HL-60 (cell line): ENCODE measurements at regions not wholly inside any gene's neighbourhood (a gene's known extent, or its start where the extent isn't known, plus 50 kb on each side); places are given as distances from the start of the nearest gene placed in this dataset.

Experiments used
- GABPA ChIP-seq: IDR thresholded peaks from 2 replicates; pipeline ENCODE4 v1.6.1; 2012; ENCODE audit warnings: low read depth
- POLR2AphosphoS5 ChIP-seq: IDR thresholded peaks from 2 replicates; pipeline ENCODE4 v1.6.1; 2012; ENCODE audit warnings: low read depth
- SPI1 ChIP-seq: IDR thresholded peaks from 2 replicates; pipeline ENCODE4 v1.6.1; 2012; ENCODE audit warnings: low read depth, mild to moderate bottlenecking, borderline replicate concordance
- TF ChIP-seq, protein P1 (sequence below): IDR thresholded peaks from one replicate; pipeline ENCODE4 v1.5.1; 2011; ENCODE audit warnings: low read length, control low read depth, inconsistent platforms; ENCODE audit not compliant: insufficient read depth
- TF ChIP-seq, protein P2 (sequence below): IDR thresholded peaks from 2 replicates; pipeline ENCODE4 v1.6.1; 2012; ENCODE audit warnings: low read depth; ENCODE audit not compliant: insufficient replicate concordance

DNA sequence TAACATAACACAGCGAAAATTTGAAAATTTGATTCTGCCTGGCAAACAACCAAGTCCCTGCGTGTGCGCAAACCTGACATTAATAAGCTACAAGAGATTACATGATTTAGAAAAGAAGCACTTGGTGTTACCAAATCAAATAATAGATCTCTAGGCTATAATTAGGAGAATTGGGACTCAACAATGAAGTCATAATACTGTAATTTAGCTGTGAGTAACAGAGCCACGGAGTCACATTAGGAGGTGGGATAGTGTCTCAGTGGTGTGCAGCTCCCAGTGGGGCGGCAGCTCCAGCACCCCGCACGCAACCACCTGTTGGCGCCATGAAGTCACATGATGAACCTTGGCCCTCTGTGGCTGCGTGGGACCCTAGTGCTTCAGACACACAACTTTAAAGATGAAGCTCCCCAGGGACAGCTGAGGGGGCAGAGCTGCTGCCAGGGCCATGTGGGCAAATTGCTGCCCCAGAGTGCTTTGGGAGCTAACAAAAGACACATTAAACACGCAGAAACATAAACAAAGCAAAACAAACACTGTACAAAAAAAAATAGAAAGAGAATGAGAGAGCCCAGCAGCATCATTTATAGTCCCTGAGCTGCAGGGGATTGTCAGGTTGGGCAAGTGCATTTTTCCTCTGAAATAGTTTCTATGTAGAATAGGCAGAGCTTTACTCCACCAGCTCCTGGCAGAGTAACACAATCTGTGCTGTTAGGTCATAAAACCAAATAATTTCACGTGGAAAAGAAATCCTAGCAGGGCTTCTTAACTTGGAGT is 605.6 kb downstream of the SOX6 start:
- TF ChIP-seq, protein P1, sequence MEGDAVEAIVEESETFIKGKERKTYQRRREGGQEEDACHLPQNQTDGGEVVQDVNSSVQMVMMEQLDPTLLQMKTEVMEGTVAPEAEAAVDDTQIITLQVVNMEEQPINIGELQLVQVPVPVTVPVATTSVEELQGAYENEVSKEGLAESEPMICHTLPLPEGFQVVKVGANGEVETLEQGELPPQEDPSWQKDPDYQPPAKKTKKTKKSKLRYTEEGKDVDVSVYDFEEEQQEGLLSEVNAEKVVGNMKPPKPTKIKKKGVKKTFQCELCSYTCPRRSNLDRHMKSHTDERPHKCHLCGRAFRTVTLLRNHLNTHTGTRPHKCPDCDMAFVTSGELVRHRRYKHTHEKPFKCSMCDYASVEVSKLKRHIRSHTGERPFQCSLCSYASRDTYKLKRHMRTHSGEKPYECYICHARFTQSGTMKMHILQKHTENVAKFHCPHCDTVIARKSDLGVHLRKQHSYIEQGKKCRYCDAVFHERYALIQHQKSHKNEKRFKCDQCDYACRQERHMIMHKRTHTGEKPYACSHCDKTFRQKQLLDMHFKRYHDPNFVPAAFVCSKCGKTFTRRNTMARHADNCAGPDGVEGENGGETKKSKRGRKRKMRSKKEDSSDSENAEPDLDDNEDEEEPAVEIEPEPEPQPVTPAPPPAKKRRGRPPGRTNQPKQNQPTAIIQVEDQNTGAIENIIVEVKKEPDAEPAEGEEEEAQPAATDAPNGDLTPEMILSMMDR = no peak
- TF ChIP-seq POLR2AphosphoS5 = no peak
- TF ChIP-seq GABPA = no peak
- no peak for TF ChIP-seq SPI1
- TF ChIP-seq, protein P2, sequence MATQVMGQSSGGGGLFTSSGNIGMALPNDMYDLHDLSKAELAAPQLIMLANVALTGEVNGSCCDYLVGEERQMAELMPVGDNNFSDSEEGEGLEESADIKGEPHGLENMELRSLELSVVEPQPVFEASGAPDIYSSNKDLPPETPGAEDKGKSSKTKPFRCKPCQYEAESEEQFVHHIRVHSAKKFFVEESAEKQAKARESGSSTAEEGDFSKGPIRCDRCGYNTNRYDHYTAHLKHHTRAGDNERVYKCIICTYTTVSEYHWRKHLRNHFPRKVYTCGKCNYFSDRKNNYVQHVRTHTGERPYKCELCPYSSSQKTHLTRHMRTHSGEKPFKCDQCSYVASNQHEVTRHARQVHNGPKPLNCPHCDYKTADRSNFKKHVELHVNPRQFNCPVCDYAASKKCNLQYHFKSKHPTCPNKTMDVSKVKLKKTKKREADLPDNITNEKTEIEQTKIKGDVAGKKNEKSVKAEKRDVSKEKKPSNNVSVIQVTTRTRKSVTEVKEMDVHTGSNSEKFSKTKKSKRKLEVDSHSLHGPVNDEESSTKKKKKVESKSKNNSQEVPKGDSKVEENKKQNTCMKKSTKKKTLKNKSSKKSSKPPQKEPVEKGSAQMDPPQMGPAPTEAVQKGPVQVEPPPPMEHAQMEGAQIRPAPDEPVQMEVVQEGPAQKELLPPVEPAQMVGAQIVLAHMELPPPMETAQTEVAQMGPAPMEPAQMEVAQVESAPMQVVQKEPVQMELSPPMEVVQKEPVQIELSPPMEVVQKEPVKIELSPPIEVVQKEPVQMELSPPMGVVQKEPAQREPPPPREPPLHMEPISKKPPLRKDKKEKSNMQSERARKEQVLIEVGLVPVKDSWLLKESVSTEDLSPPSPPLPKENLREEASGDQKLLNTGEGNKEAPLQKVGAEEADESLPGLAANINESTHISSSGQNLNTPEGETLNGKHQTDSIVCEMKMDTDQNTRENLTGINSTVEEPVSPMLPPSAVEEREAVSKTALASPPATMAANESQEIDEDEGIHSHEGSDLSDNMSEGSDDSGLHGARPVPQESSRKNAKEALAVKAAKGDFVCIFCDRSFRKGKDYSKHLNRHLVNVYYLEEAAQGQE = no peak
